CD4-positive, alpha-beta memory T cell (primary cell): ENCODE measurements at regions not wholly inside any gene's neighbourhood (a gene's known extent, or its start where the extent isn't known, plus 50 kb on each side); places are given as distances from the start of the nearest gene placed in this dataset.

ENCODE experiments used
- CTCF ChIA-PET: fragments of 350-600 bp; sonication (Branson Sonifier 250); formaldehyde crosslinking; loops from one replicate; lab custom pipeline; 2021; ENCODE audit warnings: inconsistent platforms; ENCODE audit not compliant: partially characterized antibody; lab: Charles Lee
- POLR2A ChIA-PET: fragments of 350-600 bp; sonication (Branson Sonifier 250); formaldehyde crosslinking; loops from one replicate; lab custom pipeline; 2021; ENCODE audit not compliant: partially characterized antibody; lab: Charles Lee
- DNase-seq, 5 donors: peaks; one replicate each; pipeline versions ENCODE4 v3.0.0 to v3.0.0-alpha.2; 2020 to 2022; ENCODE audit warnings: mixed read lengths in 1 of 5
- H3K27ac ChIP-seq: one replicate; pipeline ENCODE4 v1.7.0; 2013; ENCODE audit warnings: low read depth, low read length
- H3K27me3 ChIP-seq: 2 replicates; pipeline ENCODE4 v1.7.0; 2013; ENCODE audit warnings: mild to moderate bottlenecking, low read length, moderate library complexity; ENCODE audit not compliant: insufficient read depth
- H3K36me3 ChIP-seq: 2 replicates; pipeline ENCODE4 v1.7.0; 2013; ENCODE audit warnings: mild to moderate bottlenecking, low read length, moderate library complexity; ENCODE audit not compliant: insufficient read depth
- H3K4me1 ChIP-seq: 2 replicates; pipeline ENCODE4 v1.7.0; 2013; ENCODE audit warnings: mild to moderate bottlenecking, low read length, moderate library complexity; ENCODE audit not compliant: insufficient read depth
- H3K4me3 ChIP-seq, 2 donors: one replicate each; pipeline ENCODE4 v1.7.0; 2013; ENCODE audit warnings: low read length in 2 of 2, mild to moderate bottlenecking in 1 of 2
- H3K9me3 ChIP-seq, 2 donors: one replicate each; pipeline ENCODE4 v1.7.0; 2013; ENCODE audit warnings: low read length in 2 of 2, control low read depth in 1 of 2; ENCODE audit not compliant: control insufficient read depth in 1 of 2
- H3K27ac Mint-ChIP-seq, 7 donors: one replicate each; pipeline ENCODE4 v1.8.0; 2020 to 2021; ENCODE audit warnings: mixed read lengths in 7 of 7, mild to moderate bottlenecking in 6 of 7, inconsistent platforms in 3 of 7, moderate library complexity in 3 of 7
- H3K27me3 Mint-ChIP-seq, 2 donors: one replicate each; pipeline ENCODE4 v1.8.0; 2020 to 2021; ENCODE audit warnings: mixed read lengths in 2 of 2
- H3K36me3 Mint-ChIP-seq, 2 donors: one replicate each; pipeline ENCODE4 v1.8.0; 2020 to 2021; ENCODE audit warnings: mixed read lengths in 2 of 2, inconsistent platforms in 1 of 2, mild to moderate bottlenecking in 1 of 2
- H3K4me1 Mint-ChIP-seq, 4 donors: one replicate each; pipeline ENCODE4 v1.8.0; 2020 to 2021; ENCODE audit warnings: mixed read lengths in 4 of 4, mild to moderate bottlenecking in 1 of 4
- H3K4me3 Mint-ChIP-seq, 8 donors: one replicate each; pipeline ENCODE4 v1.8.0; 2020 to 2021; ENCODE audit warnings: mixed read lengths in 8 of 8, mild to moderate bottlenecking in 7 of 8, moderate library complexity in 6 of 8, inconsistent platforms in 3 of 8
- H3K9me3 Mint-ChIP-seq, 8 donors: one replicate each; pipeline ENCODE4 v1.8.0; 2020 to 2021; ENCODE audit warnings: mixed read lengths in 8 of 8, mild to moderate bottlenecking in 5 of 8, inconsistent platforms in 3 of 8, moderate library complexity in 1 of 8
- intact Hi-C: fragments of 100-400 bp; cut with micrococcal nuclease; formaldehyde crosslinking; loops from one replicate; pipeline ENCODE4 v1.15.1; 2023

GRCh38 chr6:105836889-105837288 lies 249.2 kb upstream of the PRDM1 start:
- ChIA-PET POLR2A (no interaction called here), CTCF (no interaction called here)

GRCh38 chr6:105836379-105836778 lies 249.8 kb upstream of the PRDM1 start:
- no peak overlapping the region for H3K4me3 ChIP-seq
- peaks cover 0 to 2% (median 0%) of the 10 kb centered on the region in 4 donors for H3K4me1 Mint-ChIP-seq
- no peak for DNase-seq
- no peak overlapping the region for H3K27ac ChIP-seq
- no peak overlapping the region for H3K4me3 Mint-ChIP-seq
- H3K27me3 Mint-ChIP-seq, result no peaks in the 10 kb centered on the region
- H3K27me3 ChIP-seq, result no peaks in the 10 kb centered on the region
- H3K27ac Mint-ChIP-seq, result no peak overlapping the region
- POLR2A ChIA-PET, result no interaction called here
- intact Hi-C loops, result no loop called here
- no peaks in the 10 kb centered on the region for H3K36me3 Mint-ChIP-seq
- no peaks in the 10 kb centered on the region for H3K4me1 ChIP-seq
- CTCF ChIA-PET, result interaction anchor here (1.1 to 2.4 kb wide), 2 partner anchors 387 to 404 kb away, joined by 5 to 13 read pairs; no protein-coding TSS in a partner anchor
- H3K9me3 Mint-ChIP-seq, result no peaks in the 10 kb centered on the region
- no peaks in the 10 kb centered on the region for H3K36me3 ChIP-seq
- H3K9me3 ChIP-seq, result no peaks in the 10 kb centered on the region

More at GRCh38 chr6:105836889-105837288, 249.2 kb upstream of the PRDM1 start:
- intact Hi-C loops, result no loop called here
- H3K27ac Mint-ChIP-seq, result no peak overlapping the region
- no peaks in the 10 kb centered on the region for H3K27me3 Mint-ChIP-seq
- Histone ChIP-seq H3K27ac (no peak overlapping the region), H3K36me3 (no peaks in the 10 kb centered on the region), H3K4me3 (no peak overlapping the region), H3K4me1 (no peaks in the 10 kb centered on the region), H3K27me3 (no peaks in the 10 kb centered on the region), H3K9me3 (no peaks in the 10 kb centered on the region)
- no peak for DNase-seq
- H3K4me1 Mint-ChIP-seq, result peaks cover 0 to 2% (median 0%) of the 10 kb centered on the region in 4 donors
- no peaks in the 10 kb centered on the region for H3K36me3 Mint-ChIP-seq
- H3K4me3 Mint-ChIP-seq, result no peak overlapping the region
- no peaks in the 10 kb centered on the region for H3K9me3 Mint-ChIP-seq

- H3K27me3 Mint-ChIP-seq, result no peaks in the 10 kb centered on the region
- Histone ChIP-seq H3K27ac (no peak overlapping the region), H3K4me1 (no peaks in the 10 kb centered on the region), H3K4me3 (no peak overlapping the region), H3K36me3 (no peaks in the 10 kb centered on the region), H3K9me3 (no peaks in the 10 kb centered on the region), H3K27me3 (no peaks in the 10 kb centered on the region)
- H3K4me3 Mint-ChIP-seq, result no peak overlapping the region
- CTCF ChIA-PET, result interaction anchor here (1.0 to 2.4 kb wide), 3 partner anchors 99 to 403 kb away, joined by 5 to 13 read pairs (median 6); no protein-coding TSS in a partner anchor
- intact Hi-C loops, result no loop called here
- DNase-seq, result peak in 2 of 5 donors; percentile 2 to 6
- H3K9me3 Mint-ChIP-seq, result no peaks in the 10 kb centered on the region
- POLR2A ChIA-PET, result interaction anchor here (1.0 to 1.3 kb wide), 2 partner anchors 54 to 159 kb away, joined by 3 read pairs; no protein-coding TSS in a partner anchor
- no peak overlapping the region for H3K27ac Mint-ChIP-seq
- H3K36me3 Mint-ChIP-seq, result no peaks in the 10 kb centered on the region
- H3K4me1 Mint-ChIP-seq, result peaks cover 0 to 2% (median 0%) of the 10 kb centered on the region in 4 donors
Observed at GRCh38 chr6:105835373-105835772, 250.8 kb upstream of the PRDM1 start.

GRCh38 chr6:105833959-105834947 lies 251.9 kb upstream of the PRDM1 start:
- no peaks in the 10 kb centered on the region for H3K27me3 Mint-ChIP-seq
- no peaks in the 10 kb centered on the region for H3K36me3 Mint-ChIP-seq
- H3K9me3 Mint-ChIP-seq, result no peaks in the 10 kb centered on the region
- H3K9me3 ChIP-seq, result no peaks in the 10 kb centered on the region
- no peak overlapping the region for H3K4me3 ChIP-seq
- H3K4me1 ChIP-seq, result no peaks in the 10 kb centered on the region
- no peaks in the 10 kb centered on the region for H3K27me3 ChIP-seq
- no peak overlapping the region for H3K4me3 Mint-ChIP-seq
- intact Hi-C loops, result no loop called here
- ChIA-PET POLR2A (interaction anchor here (1.3 kb wide), 1 partner anchor 53 kb away, joined by 3 read pairs; no protein-coding TSS in a partner anchor), CTCF (interaction anchor here (1.0 to 2.4 kb wide), 2 partner anchors 98 to 390 kb away, joined by 6 to 13 read pairs; no protein-coding TSS in a partner anchor)
- no peak overlapping the region for H3K27ac ChIP-seq
- peaks cover 0 to 2% (median 0%) of the 10 kb centered on the region in 4 donors for H3K4me1 Mint-ChIP-seq
- H3K36me3 ChIP-seq, result no peaks in the 10 kb centered on the region
- H3K27ac Mint-ChIP-seq, result no peak overlapping the region
- DNase-seq, result no peak

- no peak overlapping the region for H3K27ac ChIP-seq
Observed at GRCh38 chr6:105832313-105832761, 253.8 kb upstream of the PRDM1 start.

GRCh38 chr6:105831311-105832097 lies 254.6 kb upstream of the PRDM1 start:
- Mint-ChIP-seq H3K9me3 (peaks cover 0 to 5% (median 0%) of the 10 kb centered on the region in 8 donors), H3K27me3 (peaks cover 0 to 2% of the 10 kb centered on the region in 2 donors), H3K4me3 (no peak overlapping the region), H3K27ac (no peak overlapping the region), H3K4me1 (peaks cover 0 to 2% (median 0%) of the 10 kb centered on the region in 4 donors), H3K36me3 (no peaks in the 10 kb centered on the region)
- ChIA-PET POLR2A (no interaction called here), CTCF (no interaction called here)
- no peak for DNase-seq
- Histone ChIP-seq H3K27me3 (no peaks in the 10 kb centered on the region), H3K4me3 (no peak overlapping the region), H3K9me3 (no peaks in the 10 kb centered on the region), H3K4me1 (no peaks in the 10 kb centered on the region), H3K36me3 (no peaks in the 10 kb centered on the region), H3K27ac (no peak overlapping the region)
- intact Hi-C loops, result no loop called here

More at GRCh38 chr6:105832313-105832761, 253.8 kb upstream of the PRDM1 start:
- Mint-ChIP-seq H3K9me3 (peaks cover 0 to 5% (median 0%) of the 10 kb centered on the region in 8 donors), H3K36me3 (no peaks in the 10 kb centered on the region), H3K4me3 (no peak overlapping the region), H3K27ac (peak overlapping the region in 1 of 7 donors; percentile 14), H3K4me1 (peaks cover 0 to 2% (median 0%) of the 10 kb centered on the region in 4 donors), H3K27me3 (peaks cover 0 to 2% of the 10 kb centered on the region in 2 donors)
- intact Hi-C loops, result no loop called here
- Histone ChIP-seq H3K36me3 (no peaks in the 10 kb centered on the region), H3K27me3 (no peaks in the 10 kb centered on the region), H3K9me3 (no peaks in the 10 kb centered on the region), H3K4me1 (no peaks in the 10 kb centered on the region), H3K4me3 (no peak overlapping the region)
- ChIA-PET CTCF (no interaction called here), POLR2A (no interaction called here)
- no peak for DNase-seq
